ENCODE measurements at regions not wholly inside any gene's neighbourhood (a gene's known extent, or its start where the extent isn't known, plus 50 kb on each side); places are given as distances from the start of the nearest gene placed in this dataset.

- ATAC-seq (no peak), DNase-seq (ENCODE audit: low spot score) (no peak)
- H3K79me2 ChIP-seq (replicated peaks; ENCODE audit: insufficient read depth): no peaks in the 10 kb centered on the region
- H4K20me1 ChIP-seq (replicated peaks; ENCODE audit: insufficient read depth): no peaks in the 10 kb centered on the region
- H3K4me2 ChIP-seq: no peak overlapping the region
- no peak overlapping the region for H3K27ac Mint-ChIP-seq
- no peak overlapping the region for H3K4me3 ChIP-seq
- H3K4me3 Mint-ChIP-seq: no peak overlapping the region
- no peaks in the 10 kb centered on the region for H3K4me1 ChIP-seq (ENCODE audit: insufficient read depth)
- no peaks in the 10 kb centered on the region for H3K9me2 ChIP-seq (ENCODE audit: insufficient read depth)
- H3K36me3 Mint-ChIP-seq (ENCODE audit: low read depth): no peaks in the 10 kb centered on the region
- no peaks in the 10 kb centered on the region for H3F3A ChIP-seq (replicated peaks; ENCODE audit: low read depth)
- H3K27me3 ChIP-seq (ENCODE audit: insufficient read depth): no peaks in the 10 kb centered on the region
- no peaks in the 10 kb centered on the region for H3K9me3 Mint-ChIP-seq
- TF ChIP-seq STAT1 (IDR thresholded peaks at IDR 0.05; ENCODE audit: unreplicated experiment): no peak
- TF ChIP-seq, protein P1, sequence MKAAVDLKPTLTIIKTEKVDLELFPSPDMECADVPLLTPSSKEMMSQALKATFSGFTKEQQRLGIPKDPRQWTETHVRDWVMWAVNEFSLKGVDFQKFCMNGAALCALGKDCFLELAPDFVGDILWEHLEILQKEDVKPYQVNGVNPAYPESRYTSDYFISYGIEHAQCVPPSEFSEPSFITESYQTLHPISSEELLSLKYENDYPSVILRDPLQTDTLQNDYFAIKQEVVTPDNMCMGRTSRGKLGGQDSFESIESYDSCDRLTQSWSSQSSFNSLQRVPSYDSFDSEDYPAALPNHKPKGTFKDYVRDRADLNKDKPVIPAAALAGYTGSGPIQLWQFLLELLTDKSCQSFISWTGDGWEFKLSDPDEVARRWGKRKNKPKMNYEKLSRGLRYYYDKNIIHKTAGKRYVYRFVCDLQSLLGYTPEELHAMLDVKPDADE (IDR thresholded peaks at IDR 0.05): no peak
- TF ChIP-seq, protein P2, sequence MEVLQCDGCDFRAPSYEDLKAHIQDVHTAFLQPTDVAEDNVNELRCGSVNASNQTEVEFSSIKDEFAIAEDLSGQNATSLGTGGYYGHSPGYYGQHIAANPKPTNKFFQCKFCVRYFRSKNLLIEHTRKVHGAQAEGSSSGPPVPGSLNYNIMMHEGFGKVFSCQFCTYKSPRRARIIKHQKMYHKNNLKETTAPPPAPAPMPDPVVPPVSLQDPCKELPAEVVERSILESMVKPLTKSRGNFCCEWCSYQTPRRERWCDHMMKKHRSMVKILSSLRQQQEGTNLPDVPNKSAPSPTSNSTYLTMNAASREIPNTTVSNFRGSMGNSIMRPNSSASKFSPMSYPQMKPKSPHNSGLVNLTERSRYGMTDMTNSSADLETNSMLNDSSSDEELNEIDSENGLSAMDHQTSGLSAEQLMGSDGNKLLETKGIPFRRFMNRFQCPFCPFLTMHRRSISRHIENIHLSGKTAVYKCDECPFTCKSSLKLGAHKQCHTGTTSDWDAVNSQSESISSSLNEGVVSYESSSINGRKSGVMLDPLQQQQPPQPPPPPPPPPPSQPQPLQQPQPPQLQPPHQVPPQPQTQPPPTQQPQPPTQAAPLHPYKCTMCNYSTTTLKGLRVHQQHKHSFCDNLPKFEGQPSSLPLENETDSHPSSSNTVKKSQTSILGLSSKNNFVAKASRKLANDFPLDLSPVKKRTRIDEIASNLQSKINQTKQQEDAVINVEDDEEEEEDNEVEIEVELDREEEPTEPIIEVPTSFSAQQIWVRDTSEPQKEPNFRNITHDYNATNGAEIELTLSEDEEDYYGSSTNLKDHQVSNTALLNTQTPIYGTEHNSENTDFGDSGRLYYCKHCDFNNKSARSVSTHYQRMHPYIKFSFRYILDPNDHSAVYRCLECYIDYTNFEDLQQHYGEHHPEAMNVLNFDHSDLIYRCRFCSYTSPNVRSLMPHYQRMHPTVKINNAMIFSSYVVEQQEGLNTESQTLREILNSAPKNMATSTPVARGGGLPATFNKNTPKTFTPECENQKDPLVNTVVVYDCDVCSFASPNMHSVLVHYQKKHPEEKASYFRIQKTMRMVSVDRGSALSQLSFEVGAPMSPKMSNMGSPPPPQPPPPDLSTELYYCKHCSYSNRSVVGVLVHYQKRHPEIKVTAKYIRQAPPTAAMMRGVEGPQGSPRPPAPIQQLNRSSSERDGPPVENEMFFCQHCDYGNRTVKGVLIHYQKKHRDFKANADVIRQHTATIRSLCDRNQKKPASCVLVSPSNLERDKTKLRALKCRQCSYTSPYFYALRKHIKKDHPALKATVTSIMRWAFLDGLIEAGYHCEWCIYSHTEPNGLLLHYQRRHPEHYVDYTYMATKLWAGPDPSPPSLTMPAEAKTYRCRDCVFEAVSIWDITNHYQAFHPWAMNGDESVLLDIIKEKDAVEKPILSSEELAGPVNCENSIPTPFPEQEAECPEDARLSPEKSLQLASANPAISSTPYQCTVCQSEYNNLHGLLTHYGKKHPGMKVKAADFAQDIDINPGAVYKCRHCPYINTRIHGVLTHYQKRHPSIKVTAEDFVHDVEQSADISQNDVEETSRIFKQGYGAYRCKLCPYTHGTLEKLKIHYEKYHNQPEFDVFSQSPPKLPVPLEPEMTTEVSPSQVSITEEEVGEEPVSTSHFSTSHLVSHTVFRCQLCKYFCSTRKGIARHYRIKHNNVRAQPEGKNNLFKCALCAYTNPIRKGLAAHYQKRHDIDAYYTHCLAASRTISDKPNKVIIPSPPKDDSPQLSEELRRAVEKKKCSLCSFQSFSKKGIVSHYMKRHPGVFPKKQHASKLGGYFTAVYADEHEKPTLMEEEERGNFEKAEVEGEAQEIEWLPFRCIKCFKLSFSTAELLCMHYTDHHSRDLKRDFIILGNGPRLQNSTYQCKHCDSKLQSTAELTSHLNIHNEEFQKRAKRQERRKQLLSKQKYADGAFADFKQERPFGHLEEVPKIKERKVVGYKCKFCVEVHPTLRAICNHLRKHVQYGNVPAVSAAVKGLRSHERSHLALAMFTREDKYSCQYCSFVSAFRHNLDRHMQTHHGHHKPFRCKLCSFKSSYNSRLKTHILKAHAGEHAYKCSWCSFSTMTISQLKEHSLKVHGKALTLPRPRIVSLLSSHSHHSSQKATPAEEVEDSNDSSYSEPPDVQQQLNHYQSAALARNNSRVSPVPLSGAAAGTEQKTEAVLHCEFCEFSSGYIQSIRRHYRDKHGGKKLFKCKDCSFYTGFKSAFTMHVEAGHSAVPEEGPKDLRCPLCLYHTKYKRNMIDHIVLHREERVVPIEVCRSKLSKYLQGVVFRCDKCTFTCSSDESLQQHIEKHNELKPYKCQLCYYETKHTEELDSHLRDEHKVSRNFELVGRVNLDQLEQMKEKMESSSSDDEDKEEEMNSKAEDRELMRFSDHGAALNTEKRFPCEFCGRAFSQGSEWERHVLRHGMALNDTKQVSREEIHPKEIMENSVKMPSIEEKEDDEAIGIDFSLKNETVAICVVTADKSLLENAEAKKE (CRISPR knock-in tag; IDR thresholded peaks at IDR 0.05): no peak
- TF ChIP-seq ZNF114 (CRISPR knock-in tag; IDR thresholded peaks at IDR 0.05): no peak
- no peak for TF ChIP-seq NANOG (IDR thresholded peaks at IDR 0.05; ENCODE audit: borderline replicate concordance)
- TF ChIP-seq POLR2AphosphoS5 (IDR thresholded peaks at IDR 0.05; ENCODE audit: low read depth): no peak
- no peak for TF ChIP-seq ZNF331 (CRISPR knock-in tag; IDR thresholded peaks at IDR 0.05; ENCODE audit: low read depth)
- TF ChIP-seq, protein P3, sequence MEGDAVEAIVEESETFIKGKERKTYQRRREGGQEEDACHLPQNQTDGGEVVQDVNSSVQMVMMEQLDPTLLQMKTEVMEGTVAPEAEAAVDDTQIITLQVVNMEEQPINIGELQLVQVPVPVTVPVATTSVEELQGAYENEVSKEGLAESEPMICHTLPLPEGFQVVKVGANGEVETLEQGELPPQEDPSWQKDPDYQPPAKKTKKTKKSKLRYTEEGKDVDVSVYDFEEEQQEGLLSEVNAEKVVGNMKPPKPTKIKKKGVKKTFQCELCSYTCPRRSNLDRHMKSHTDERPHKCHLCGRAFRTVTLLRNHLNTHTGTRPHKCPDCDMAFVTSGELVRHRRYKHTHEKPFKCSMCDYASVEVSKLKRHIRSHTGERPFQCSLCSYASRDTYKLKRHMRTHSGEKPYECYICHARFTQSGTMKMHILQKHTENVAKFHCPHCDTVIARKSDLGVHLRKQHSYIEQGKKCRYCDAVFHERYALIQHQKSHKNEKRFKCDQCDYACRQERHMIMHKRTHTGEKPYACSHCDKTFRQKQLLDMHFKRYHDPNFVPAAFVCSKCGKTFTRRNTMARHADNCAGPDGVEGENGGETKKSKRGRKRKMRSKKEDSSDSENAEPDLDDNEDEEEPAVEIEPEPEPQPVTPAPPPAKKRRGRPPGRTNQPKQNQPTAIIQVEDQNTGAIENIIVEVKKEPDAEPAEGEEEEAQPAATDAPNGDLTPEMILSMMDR (conservative IDR thresholded peaks at IDR 0.05; ENCODE audit: low read depth in 2 of 2): no peak
- TF ChIP-seq CREB1 (CRISPR knock-in tag; IDR thresholded peaks at IDR 0.05; ENCODE audit: low read depth): no peak
- TF ChIP-seq EZH2 (IDR thresholded peaks at IDR 0.05; ENCODE audit: low read depth, unreplicated experiment): no peak
- no peak for TF ChIP-seq EZH2phosphoT487 (IDR thresholded peaks at IDR 0.05; ENCODE audit: unreplicated experiment)
- no peak for TF ChIP-seq REST (IDR thresholded peaks at IDR 0.05; ENCODE audit: unreplicated experiment)
- TF ChIP-seq JUNB (IDR thresholded peaks at IDR 0.05; ENCODE audit: unreplicated experiment): no peak
- H3K27me3 Mint-ChIP-seq (ENCODE audit: insufficient read depth, low read depth, poor library complexity): no peaks in the 10 kb centered on the region
- H3K36me3 ChIP-seq (ENCODE audit: insufficient read depth): no peaks in the 10 kb centered on the region
- H2AFZ ChIP-seq: no peak overlapping the region
- H3K4me1 Mint-ChIP-seq: no peaks in the 10 kb centered on the region; the same call in 2 of the 3 replicates
- H3K27ac ChIP-seq (ENCODE audit: low read depth): no peak overlapping the region
Observed at GRCh38 chr12:75859868-75860267, 171.7 kb downstream of the PHLDA1 start.

Measured in GM23338 (cell line).